NCI-H2029 treated with DMSO at 0.1 percent for 48 hours (cell line): ENCODE measurements at regions not wholly inside any gene's neighbourhood (a gene's known extent, or its start where the extent isn't known, plus 50 kb on each side); places are given as distances from the start of the nearest gene placed in this dataset.

Experiments
- DNase-seq: peaks from one replicate; lab custom pipeline; 2025; lab: John Stamatoyannopoulos, UW

GRCh38 chr2:22894761-22895160 is 490.2 kb upstream of the KLHL29 start:
- DNase-seq: no peak

- no peak for DNase-seq
These were observed 487.6 kb upstream of the KLHL29 start for GRCh38 chr2:22897428-22897827.

DNA sequence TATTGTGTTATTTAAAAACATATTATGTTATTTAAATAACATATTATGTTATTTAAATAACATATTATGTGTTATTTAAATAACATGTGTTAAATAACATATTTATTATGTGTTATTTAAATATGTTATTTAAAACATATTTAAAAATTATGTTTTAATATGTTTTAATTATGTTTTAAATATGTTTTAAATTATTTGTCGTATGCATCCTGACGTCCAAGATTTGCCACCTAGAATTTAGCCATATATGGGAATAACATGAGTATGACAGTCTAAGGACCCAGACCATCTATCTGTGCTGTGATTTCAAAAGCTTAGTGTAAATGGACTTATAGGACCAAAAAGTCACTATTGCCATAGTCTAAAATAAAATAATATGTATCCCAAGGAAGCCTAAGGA is 484.3 kb upstream of the KLHL29 start:
- DNase-seq: no peak

GRCh38 chr2:22901471-22902179 is 483.4 kb upstream of the KLHL29 start:
- DNase-seq: no peak

- DNase-seq: no peak
These were observed 482.8 kb upstream of the KLHL29 start for GRCh38 chr2:22902180-22902550.

DNA sequence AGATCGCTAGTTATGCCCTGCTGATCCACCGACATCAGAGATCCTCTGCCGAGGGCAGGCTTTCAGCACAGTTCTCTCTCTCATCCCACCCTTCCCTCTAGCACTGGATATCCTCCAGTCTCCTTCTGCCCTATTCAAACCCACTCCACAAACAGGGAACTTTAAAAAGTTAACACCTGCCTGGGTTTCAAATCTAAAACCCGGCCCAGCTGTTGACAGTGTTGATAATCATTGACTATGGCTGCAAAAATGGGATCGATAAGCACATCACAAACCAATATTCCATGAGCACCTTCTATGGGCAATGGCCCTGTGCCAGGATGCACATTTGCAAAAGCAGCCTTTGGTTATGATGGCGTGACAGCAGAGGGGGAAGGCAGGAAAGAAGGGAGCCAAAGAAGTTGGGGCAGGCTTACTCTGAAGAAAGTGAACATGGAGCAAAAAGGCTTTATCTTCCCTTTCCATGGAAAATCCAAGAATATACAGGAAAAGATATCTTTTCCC is 482.3 kb upstream of the KLHL29 start:
- DNase-seq: no peak

DNA sequence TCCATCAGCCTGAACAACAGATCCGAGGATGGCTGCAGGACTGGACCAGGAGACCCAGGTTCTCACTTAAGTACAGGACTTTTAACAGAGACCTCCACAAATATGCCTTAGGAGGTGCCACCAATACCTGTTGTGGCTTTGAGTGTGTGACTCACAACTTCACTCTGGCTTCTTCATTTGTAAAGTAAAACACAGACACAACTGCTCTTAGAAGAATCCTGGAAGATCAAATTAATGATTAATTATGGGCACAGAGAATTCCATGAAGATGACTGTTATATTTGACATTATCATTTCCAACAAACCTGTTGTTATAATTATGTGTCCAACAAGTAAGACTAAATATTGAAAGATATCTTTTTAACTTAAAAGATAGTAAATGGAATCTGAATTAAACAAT is 481.4 kb upstream of the KLHL29 start:
- no peak for DNase-seq

DNA sequence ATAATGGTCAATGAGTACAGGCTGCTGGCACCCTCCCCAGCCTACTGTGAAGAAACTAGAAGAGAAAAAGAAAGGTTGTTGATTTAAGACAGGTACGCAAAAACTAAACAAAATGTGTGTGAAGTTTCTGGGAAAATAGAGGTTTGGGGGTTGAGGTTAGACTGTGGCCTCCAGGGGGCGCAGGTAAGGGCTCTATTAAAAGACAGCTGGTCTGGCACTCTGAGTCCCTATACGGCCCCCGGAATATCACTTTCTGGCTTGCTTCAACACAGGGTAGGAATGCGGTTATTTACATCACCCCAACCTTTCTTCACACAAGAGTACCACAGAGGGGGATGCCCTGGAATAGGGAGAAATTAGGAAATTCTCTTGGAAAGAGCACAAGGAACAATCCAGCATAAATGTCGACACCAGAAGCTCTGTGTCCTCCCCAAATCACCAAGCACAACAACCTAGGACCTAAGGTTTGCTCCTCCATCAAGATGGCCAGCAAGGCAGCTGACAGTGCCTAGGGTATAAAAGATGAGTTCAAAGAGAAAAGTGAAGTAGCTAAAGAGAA is 480.8 kb upstream of the KLHL29 start:
- no peak for DNase-seq

DNA sequence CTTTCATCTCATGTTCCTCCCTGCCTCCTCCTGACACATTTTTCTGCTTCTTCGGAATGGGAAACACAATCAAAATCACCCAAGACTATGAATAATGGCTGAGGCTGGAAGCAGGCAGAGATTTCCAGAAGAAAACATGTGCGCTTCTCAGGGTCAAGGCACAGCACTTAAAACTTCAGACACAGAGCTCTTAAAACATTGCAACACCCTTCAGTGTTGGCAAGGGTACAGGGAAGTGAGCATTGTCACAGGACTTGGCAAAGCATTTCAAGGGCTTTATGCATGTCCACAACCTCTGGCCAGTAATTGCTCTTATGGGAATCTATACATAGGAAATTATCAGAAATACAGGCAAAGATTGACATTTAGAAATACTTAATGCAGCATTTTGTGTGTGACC is 477.6 kb upstream of the KLHL29 start:
- no peak for DNase-seq

DNA sequence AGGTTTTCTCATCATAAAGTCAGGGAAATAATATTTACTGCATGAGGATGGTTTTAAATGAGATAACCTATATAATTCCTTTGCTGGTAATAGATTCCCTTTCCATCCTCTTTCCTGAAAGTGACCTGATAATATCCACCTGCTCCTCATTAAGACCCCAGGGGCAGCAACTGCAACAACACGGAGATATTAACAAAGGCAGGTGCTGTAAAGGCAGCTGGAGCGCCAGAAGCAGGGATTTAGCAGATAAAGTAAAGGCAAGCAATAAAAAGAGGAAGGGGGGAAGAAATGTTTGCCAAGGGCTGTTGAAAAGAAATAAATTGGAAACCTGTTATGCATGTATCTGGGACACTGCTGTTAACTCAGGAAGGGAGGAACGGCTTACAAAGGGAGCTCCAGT is 472.6 kb upstream of the KLHL29 start:
- DNase-seq: no peak

DNA sequence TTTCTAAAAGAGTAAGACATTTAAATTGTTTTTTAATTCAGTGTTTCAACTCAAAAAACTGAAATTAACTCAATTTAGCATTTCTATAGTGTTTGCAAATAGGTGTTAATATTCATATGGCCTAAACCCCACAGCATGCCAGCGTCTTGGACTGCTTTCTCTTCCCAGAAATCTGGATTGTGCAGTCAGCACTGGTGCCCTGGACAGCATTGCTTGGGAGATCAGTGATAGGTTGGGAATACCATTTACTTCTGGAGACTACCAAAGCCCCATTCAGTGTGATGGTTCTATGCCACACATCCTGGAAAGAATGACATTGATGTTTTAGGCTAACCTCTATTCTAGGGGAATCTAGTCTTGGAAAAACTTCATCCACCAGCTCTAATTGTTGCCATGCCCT is 455.0 kb upstream of the KLHL29 start:
- DNase-seq: no peak

DNA sequence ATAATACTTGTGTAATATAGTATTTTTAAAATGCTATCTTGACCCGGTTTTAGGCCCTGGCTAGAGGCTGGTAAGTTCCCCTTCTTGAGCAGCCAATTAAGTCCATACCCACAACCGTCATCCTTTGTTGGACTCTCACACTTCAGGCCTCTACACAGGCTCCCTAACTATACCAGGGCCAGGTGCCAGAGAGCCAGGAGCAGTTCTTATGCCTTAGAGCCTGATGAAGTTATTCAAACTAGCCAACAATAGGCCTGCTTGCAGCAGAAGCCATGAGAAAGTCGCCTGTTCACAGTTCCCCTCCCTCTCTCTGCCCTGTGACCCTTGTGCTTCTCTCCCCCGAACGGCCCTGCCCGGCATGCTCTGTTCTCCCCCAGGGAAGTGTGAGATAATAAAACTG is 454.2 kb upstream of the KLHL29 start:
- DNase-seq: no peak

DNA sequence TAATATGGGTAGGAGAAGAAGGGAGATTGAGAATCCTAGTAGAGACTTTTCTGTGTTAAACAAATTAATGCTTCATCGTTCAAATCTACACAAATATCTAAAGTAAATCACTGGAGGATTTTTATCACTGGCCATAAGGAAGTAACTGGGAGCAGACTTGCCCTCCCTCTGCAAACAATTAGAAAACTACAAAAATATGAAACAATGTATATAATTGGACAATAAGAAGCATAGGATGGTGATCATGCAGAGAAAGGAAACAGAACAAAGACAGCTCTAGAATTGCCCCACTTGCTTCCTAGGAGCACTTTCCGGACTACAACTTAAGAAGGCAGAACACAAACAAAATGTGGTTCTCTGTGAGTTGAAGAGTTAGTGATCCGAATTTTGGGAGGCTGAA is 452.7 kb upstream of the KLHL29 start:
- DNase-seq: no peak

DNA sequence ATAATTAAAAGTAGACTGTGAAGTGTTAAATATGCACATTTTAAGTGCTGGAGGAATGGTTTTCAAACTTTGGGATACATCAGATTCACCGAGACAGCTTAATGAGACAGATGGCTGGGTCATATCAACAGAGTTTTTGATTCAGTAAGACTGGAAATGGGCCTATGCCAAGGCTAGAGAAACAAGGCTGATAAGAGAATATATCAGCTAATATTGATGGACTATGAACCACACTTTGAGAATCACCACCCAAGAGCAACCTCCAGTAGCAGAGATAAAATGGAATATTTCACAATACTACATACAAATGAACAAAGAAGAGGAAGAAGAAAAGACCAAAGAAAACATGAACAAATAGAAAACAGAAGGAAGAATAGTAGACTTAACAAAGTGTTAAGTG is 450.2 kb upstream of the KLHL29 start:
- DNase-seq: no peak

DNA sequence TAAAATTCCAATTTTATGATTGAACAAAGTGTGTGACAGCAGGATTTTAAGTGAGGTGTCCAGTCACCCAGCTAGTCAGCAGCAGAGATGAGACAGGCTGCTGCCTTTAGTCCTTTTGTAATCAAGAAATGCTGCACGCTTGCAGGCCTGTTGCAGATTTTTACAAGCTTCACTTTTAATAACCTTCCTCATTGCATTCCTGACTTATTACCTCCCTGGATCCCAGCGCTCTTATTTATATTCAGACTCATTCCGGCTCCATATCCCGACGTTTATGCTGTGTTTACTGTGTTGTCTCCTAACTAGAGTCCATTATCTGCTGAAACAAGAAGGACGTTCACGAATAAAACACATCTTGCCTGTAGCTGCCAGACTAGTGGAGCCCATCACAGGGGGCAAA is 442.5 kb upstream of the KLHL29 start:
- no peak for DNase-seq

DNA sequence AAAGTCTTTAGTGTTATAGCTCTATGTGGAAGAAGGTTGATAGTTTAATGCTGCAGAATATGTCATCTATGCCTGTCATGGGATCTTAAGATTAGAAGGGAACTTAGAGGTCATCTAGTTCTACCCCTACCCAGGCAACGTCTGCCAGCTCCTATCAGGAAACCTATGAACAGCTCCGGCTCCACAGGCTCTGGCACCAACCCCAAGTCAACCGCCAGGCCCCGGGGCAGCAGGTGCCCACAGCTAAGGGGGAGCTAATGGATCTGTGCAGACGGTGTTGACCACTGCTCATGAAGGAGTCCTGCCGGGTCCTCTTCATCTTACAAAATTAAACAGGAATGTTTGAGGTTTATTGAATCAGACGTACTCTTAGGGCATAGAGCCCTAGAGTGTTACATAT is 440.8 kb upstream of the KLHL29 start:
- no peak for DNase-seq

DNA sequence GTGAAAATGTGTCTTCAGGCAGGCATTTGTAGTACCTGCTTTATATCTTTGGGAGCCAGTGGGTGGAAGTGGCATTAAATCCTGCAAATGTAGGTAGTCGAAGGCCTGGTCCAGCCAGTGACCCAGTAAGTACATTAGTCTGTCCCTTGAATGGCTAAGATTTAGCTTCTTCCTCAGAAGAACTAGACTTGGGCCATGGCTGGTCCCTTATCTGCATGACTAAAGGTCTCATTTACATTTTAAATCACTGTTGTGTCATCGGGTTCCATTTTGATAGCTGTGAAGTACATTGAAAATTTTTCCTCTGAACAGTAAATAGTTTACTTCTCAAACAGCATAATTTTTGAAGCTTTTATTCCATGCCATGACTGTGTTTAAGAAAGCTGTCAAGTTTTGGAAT is 438.4 kb upstream of the KLHL29 start:
- DNase-seq: no peak

GRCh38 chr2:22947741-22948140 is 437.2 kb upstream of the KLHL29 start:
- no peak for DNase-seq

DNA sequence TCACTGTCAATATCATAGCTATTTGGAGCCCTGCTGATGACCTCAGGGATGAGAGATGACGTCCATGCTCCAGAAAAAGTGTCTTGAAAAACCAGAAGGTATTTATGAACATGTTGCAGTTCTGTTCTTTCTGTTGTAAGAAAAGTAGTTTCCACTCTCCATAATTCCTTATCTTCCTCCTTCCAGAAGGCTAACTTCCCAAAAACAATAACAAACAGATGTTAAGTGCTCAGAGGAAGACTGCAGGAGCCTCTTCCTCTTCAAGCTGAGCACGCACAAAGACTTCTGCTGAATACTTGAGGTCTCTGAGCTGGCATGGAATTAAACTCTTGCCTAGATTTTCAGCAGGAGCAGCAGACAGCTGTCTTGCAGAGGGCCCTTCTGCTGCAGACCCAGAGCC is 434.5 kb upstream of the KLHL29 start:
- DNase-seq: no peak

GRCh38 chr2:22952656-22953225 is 432.2 kb upstream of the KLHL29 start:
- DNase-seq: no peak

- DNase-seq: no peak
These were observed 427.5 kb upstream of the KLHL29 start for GRCh38 chr2:22957446-22957845.

DNA sequence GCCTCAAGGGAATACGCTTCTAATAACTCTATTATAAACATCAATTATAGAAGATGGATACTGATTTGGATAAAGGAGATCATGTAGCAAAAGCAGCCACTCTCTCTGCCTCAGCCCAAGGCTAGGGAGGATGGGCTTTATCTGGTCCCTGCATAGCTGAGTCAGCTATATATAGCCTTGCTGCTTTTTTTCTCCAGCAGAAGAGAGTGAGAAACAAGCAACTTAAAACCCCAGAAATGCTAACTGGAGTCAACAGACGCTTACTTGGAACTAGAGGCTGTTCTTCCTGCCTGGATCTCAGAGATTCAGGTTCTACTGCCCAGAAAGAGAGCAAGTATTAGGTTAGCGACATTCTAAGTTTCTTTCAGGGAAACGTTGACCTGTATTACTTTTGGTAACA is 426.7 kb upstream of the KLHL29 start:
- DNase-seq: no peak

DNA sequence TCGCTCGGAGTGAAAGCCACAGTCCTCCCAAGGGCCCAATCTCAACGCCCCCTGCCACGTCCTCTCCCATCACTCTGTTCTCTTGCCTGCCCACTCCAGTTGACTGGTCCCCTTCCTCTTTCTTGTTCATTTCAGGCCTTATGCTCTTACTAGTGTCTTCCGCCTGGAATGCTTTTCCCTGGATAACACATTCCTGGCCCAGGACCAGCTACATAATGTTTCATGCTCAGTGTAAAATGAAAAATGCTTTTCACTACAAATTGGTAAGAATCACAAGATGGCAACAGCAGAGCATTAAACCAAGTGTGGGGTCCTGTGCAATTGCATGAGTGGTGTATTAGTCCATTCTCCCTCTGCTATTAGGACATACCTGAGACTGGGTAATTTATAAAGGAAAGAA is 417.2 kb upstream of the KLHL29 start:
- DNase-seq: no peak
